ENCODE measurements at regions not wholly inside any gene's neighbourhood (a gene's known extent, or its start where the extent isn't known, plus 50 kb on each side); places are given as distances from the start of the nearest gene placed in this dataset.

DNA sequence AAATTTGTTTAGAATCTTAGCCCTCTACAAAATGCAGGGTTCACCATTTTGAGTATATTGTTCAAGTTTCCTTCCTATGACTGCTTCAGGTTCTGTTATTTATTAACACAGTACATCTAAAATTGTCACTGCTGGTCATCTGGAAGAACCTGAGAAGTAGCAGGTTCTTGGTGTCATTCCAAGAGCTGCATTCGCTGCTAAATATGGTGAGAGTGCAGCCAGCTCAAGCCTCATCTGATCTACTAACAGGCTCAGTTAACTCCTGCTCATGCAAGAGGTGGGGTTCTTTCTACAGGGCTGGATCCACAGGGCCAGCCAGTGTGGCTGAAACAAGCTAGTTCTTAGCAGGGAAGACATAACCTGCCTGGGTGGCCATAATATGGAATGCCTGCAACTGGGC lies 1946.1 kb downstream of the TP53TG3F start:
- no peak for TF ChIP-seq ZFX (IDR thresholded peaks at IDR 0.05)
- TF ChIP-seq, protein P1, sequence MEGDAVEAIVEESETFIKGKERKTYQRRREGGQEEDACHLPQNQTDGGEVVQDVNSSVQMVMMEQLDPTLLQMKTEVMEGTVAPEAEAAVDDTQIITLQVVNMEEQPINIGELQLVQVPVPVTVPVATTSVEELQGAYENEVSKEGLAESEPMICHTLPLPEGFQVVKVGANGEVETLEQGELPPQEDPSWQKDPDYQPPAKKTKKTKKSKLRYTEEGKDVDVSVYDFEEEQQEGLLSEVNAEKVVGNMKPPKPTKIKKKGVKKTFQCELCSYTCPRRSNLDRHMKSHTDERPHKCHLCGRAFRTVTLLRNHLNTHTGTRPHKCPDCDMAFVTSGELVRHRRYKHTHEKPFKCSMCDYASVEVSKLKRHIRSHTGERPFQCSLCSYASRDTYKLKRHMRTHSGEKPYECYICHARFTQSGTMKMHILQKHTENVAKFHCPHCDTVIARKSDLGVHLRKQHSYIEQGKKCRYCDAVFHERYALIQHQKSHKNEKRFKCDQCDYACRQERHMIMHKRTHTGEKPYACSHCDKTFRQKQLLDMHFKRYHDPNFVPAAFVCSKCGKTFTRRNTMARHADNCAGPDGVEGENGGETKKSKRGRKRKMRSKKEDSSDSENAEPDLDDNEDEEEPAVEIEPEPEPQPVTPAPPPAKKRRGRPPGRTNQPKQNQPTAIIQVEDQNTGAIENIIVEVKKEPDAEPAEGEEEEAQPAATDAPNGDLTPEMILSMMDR (conservative IDR thresholded peaks at IDR 0.05): no peak
- peak overlapping the region; percentile 3; the same call in 1 of the 2 replicates for H3K27ac ChIP-seq

DNA sequence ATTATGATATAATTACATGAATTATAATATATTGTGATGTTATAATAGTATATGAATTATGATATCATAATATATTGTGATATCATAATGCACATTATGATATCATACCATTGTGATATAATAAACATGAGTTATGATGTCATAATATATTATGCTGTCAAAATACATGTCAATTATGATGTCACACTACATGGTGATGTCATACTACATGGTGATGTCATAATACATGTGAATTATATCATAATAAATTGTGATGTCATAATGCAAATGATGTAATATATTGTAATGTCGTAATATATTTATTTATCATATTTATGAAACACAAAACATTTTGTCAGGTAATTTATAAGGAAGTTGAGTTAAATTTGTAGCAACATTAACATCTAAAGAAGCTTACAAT lies 1950.1 kb downstream of the TP53TG3F start:
- no peak overlapping the region for H3K27ac ChIP-seq
- no peak for TF ChIP-seq ZFX (IDR thresholded peaks at IDR 0.05)
- TF ChIP-seq, protein P1 (conservative IDR thresholded peaks at IDR 0.05): no peak

DNA sequence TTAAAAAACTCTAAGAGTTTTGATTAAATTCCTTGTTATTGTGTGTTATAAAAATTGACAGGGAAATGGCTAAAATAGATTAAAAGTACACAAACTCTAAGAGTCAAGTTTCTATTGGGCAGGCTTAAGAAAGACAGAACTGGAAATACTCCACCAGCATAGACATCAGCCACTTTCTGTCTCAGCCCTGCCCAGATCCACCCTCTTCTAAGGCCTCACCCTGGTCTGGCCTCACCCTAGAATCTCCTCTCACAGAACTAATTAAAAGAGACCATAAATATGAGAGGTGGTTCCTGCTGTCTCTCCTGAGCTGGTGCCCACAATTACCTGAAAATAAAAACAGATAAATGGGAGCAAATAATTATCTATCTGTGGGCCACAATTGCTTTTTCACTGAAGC lies 1951.0 kb downstream of the TP53TG3F start:
- no peak for TF ChIP-seq ZFX (IDR thresholded peaks at IDR 0.05)
- TF ChIP-seq, protein P1 (conservative IDR thresholded peaks at IDR 0.05): no peak
- H3K27ac ChIP-seq: no peak overlapping the region

DNA sequence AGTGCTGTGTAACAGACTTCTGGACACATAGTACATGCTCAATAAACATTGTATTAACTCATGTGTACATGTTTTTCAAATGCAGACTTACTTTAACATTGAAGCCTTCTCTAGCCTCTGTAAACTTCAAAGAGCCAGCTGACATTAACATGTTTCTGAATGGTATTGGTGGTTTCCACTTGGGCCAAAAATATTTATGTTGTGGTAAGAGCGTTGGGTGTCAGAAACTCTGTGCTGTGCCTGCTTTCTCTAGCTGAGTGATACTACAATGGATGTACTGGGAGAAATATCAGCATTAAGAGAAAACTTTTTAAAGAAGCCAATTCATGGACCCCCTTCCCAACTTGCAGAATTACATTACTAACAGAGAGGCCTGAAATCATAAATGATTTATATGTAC lies 1951.7 kb downstream of the TP53TG3F start:
- H3K27ac ChIP-seq: no peak overlapping the region

DNA sequence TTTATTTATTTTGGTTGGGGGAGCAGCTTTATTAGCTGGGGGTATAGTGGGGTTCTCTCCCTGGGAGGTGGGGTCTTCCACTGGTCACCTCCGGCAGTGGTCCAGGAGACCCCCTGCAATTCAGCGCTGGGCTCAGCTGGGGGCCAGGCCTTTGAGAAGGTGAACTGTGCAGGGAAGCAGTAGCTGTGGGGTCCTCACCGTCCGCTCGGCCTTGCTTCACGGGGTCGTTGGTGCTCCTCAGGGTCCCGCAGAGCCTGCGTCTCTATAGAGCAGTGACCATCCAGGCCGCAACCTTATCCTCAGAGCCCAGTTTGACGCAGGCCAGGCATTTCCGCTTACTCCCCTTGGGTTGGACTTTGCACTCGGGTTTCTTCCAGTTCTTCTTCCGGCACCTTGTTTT lies 1954.7 kb downstream of the TP53TG3F start:
- TF ChIP-seq, protein P1 (conservative IDR thresholded peaks at IDR 0.05): no peak
- no peak for TF ChIP-seq ZFX (IDR thresholded peaks at IDR 0.05)
- no peak overlapping the region for H3K27ac ChIP-seq

More for the DNA sequence above, 1951.7 kb downstream of the TP53TG3F start:
- no peak for TF ChIP-seq ZFX (IDR thresholded peaks at IDR 0.05)
- TF ChIP-seq, protein P1 (conservative IDR thresholded peaks at IDR 0.05): no peak

DNA sequence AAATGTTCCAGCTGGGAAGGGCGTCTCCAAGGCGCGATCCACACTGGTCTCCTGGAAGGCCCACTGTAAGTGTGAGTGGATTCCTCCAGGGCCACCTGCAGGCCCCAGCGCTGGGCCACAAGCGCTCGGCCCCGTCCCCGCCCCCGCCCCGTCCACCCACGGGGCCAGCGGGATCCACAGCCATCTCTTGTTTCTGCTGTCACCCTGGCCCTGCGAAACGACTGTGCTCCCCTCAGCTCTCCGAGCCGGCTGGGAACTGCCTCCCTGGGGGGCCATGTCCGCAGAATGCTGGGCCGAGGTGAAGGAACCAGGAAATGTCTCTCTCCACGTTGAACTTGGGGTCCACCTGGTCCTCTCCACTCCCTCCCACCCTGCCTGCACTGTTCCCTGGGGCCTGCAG lies 1955.2 kb downstream of the TP53TG3F start:
- no peak overlapping the region for H3K27ac ChIP-seq
- TF ChIP-seq, protein P1 (conservative IDR thresholded peaks at IDR 0.05): no peak
- no peak for TF ChIP-seq ZFX (IDR thresholded peaks at IDR 0.05)

DNA sequence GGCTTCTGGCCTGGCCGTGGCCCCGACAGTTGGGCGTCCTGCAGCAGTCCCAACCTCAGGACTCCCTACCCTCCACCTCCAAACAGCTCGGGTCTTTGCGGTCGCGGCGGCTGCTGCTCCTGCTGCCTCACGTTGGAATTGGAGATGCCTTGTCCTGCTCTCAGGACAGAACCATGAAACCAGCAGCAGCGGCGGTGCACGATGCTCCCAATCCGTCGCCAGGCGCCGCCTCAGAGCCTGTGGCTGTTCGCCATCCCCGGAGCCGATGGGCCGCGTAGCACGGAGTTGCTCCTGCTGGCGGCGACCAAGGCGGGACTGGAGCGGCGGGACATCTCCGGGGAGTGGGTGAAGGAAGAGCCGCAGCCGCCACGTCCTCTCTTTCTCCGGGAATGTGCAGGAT lies 1965.9 kb downstream of the TP53TG3F start:
- H3K27ac ChIP-seq: no peak overlapping the region
- TF ChIP-seq ZFX (IDR thresholded peaks at IDR 0.05): no peak
- TF ChIP-seq, protein P1 (conservative IDR thresholded peaks at IDR 0.05): no peak

All from C4-2B (cell line).